Stimulated activated CD4-positive, alpha-beta T cell treated with anti-CD3 and anti-CD28 coated beads, Interleukin-1b, Interleukin-23, amount 100 ng/mL, for 48 hours (primary cell): ENCODE measurements at regions not wholly inside any gene's neighbourhood (a gene's known extent, or its start where the extent isn't known, plus 50 kb on each side); places are given as distances from the start of the nearest gene placed in this dataset.

ENCODE experiments used
- DNase-seq: peaks from one replicate; pipeline ENCODE4 v3.0.0-alpha.2; 2020

DNA sequence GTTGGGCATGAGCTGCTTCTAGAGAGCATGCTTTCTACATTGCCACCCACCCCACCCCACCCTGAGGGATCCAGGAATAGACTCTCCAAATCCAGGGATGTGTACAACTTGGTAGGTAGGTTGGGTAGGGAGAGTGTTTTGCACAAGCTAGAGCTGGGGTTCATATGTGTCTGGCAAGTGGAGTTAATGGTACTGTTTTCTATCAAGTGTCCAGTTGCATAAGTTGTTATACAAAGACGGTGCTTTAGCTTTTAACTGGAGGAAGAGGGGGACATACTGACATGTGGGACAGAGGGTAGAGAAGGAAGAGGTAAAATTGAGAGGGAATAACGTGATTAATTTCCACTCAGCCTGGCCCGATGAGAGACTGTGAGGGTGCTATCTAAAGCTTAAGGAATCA lies 51.0 kb upstream of the TNC start:
- DNase-seq: no peak

DNA sequence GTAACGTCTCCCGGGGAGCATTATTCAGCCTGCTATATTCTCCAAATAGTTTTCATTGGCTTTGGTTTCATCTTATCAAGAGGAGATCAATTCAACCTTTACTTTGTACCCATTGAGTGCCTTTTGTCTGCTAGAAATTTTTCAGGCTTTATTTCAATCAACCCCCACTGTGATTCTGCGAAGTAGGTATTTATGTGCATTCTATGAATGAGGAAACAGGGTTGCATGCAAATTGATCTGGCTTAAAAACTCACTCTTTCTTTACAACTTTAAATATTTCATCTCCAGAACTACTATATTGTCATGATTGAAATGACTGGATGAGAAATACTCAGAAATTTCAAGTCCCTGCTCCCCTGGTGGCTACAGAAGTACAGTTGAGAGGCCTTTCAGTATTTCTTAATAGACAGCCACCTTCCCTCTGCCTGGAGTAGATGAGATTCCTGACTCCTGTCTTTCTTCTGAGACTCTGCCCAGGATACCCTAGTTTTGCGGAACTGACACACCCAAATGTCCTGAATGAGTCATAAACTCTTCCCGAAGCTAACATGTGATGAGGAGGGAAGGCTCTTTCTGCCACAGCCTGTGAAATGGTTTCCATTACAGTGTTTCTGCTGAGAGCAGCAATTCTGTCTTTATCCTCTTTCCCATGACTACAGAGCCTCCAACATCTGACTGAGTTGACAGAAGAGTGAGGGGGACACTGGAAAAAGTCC lies 52.6 kb upstream of the TNC start:
- no peak for DNase-seq

- DNase-seq: no peak
Measured at GRCh38 chr9:115171921-115172388, 54.0 kb upstream of the TNC start.

- DNase-seq: no peak
Measured at GRCh38 chr9:115182264-115182663, 64.3 kb upstream of the TNC start.

DNA sequence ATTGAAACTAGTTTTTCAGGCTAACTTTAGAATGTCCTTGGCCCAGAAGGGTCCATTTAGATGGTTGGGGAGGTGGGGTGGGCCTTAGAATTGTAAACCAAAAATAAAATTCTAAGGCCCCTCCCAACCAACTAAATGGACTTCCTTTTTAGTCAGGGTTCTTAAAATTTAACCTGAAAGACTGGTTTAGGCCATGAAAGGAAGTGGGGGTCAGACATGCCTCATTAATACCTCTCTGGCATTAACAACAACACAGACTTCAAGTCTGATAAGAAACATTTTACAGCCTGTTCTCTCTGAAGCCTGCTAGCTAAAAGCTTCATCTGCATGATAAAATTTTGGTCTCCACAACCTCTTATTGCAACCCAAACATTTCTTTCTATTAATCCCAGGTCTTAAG lies 65.5 kb upstream of the TNC start:
- no peak for DNase-seq

DNA sequence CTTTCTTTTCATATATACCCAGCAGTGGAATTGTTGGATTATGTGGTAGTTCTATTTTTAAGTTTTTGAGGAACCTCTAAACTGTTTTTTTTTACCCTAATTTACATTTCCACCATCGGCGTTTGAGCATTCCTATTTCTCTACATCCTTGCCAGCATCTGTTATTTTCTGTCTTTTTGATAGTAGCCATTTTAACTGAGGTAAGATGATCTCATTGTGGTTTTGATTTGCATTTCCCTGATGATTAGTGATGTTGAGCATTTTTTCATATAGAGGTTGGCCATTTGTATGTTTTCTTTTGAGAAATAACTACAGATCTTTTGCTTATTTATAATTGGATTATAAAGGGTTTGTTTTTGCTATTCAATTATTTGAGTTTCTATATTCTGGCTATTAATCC lies 71.7 kb upstream of the TNC start:
- no peak for DNase-seq

DNA sequence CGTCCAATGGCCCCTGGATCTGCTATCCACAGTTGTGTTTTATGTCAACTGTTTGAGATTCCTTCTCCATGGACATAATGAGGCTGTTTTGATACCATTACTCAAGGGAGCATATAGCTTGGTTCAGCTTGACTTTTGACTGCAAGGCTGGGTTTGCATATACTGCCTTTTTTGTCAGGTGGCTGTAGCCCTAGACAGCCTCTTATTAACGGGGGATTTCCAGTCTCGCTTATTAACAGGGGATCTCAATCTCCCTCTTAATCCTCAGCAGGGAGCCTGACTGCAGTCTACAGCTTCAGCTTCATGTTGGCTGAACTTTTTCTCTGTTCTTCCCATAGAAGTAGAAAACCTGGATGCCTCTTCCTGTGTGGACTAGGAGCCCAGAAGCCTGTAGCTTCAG lies 73.7 kb upstream of the TNC start:
- DNase-seq: no peak

- DNase-seq: no peak
Measured at GRCh38 chr9:115192280-115192679, 74.3 kb upstream of the TNC start.

GRCh38 chr9:115192835-115193525 lies 75.0 kb upstream of the TNC start:
- DNase-seq: no peak

DNA sequence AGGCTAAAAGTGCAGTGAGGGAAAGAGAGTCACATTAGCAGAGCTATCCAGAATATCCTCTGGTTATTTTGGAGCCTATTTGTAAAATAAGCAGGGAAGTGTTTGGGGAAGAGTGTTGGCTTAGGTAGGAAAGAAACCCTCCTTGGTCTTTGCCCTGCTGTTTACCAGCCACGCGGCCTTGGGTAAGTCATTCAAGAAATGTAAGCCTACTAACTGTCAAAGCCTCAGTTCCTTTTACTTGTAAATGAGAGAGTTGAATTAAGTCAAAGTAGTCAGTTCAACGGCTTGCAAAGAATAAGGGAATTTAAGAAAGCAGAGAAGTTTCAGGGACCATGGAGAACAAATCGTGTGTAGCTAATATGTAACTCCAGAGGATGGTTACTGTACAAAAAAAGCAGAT lies 75.8 kb upstream of the TNC start:
- no peak for DNase-seq

DNA sequence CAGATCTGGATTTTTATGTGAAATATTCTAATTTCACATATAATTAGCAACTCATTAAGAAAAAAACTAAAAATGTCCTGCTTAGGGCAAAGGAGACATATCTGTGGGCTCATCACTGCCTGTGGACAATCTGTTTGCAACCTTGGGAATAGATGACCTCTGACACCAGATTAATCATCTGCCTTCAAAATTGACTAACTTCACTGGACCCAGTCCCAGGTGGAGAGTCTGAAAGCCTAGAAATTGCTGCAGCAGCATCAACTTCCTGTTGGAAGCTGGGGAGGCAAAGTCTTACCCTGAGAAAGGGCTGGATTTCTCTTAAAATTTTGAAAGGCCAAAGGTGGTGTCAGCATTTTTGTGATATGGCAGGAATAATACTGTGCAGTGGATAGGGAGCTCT lies 76.3 kb upstream of the TNC start:
- no peak for DNase-seq

DNA sequence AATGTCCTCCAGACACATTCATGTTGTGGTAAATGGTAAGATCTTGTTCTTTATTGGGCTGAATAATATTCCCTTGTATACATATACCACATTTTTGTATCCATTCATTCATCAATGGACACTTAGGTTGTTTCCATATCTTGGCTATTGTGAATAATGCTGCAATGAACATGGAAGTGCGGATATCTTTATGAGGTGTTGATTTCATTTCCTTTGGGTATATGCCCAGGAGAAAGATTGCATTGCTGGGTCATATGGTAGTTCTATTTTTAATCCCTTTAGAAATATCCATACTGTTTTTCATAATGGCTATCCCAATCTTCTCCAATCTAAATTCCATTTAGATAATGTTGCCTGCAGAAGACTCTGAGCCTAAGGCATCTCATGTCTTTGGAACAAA lies 78.0 kb upstream of the TNC start:
- DNase-seq: no peak

DNA sequence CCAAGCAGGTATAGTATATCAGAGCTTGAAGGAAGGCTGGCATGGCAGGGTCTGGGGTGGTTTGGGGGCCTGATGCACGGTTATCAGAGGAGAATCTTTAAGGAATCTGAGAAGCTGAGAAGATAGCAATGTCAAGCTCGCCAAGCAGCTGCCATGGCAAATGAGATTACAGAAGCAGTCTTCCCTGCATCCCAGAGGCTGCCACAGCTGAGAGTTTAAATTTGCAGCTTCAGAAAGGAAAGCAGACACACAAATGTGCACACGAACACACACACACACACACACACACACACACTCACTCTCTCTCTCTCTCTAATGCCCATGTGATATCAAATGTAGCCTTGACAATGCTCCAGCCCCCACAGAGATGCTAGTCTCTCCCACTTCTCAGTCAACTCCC lies 79.0 kb upstream of the TNC start:
- DNase-seq: no peak

- DNase-seq: no peak
Measured at GRCh38 chr9:115198001-115198400, 80.0 kb upstream of the TNC start.

DNA sequence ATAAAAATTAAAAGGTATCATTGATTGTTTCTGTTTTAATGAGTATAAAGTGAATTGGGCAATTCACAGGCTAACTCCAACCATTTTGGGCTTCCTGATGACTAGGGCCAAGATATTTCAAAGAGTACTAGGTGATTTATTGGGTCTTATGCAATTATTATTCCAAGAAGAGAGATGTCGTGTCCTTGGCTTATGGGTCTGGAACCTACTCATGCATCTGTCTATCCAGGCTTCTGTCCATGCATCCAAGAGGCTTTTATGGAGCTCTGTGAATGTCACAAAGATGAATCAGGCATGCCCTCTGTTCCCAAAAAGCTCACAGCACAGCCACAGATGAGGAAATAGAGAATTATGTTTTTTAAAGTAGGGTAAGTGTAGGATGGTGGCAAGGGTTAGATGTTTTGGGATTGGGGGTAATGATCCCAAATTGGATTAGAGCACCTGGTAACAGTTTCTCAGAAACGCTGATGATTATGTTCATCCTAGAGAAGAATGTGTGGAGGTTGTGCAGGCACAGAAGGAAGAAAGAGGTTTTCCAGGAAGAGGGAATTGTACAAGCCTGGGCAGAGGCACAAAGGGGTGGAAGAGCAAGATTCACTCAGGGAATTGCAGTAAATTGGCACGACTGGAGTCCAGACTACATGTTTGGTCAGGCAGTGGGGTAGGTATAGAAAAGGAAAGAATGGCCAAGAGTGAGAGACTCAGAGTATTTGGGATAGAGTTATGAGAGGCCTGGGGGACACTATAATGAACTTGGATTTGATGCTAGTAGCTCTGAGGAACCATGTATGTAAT lies 83.0 kb upstream of the TNC start:
- DNase-seq: no peak

- DNase-seq: no peak
Measured at GRCh38 chr9:115202181-115202580, 84.2 kb upstream of the TNC start.

- no peak for DNase-seq
Measured at GRCh38 chr9:115202960-115203751, 85.2 kb upstream of the TNC start.

DNA sequence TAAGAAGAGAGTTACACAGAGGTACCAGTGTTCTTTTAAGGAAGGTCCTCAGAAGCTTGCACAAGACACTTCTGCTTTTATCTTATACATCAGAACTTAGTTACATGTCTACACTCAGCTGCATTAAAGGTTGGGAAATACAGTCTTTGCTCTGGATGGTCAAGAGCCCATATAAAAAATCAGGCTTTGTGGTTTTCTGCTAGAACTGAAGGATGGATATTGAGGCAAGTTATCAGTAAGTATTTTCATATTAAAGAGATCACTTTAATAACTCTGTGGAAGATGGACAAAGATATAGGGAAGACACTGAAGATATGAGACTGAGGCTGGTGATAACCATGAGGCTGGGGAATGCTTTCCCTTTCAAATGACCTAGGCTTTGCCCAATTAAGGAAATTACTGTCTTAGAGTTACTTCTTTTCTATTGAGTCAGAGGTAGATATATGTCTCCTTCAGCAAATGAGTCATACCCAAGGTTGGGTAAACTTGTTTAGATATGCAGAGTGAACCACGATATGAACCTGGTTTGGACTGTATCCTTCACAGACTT lies 87.0 kb upstream of the TNC start:
- no peak for DNase-seq

- DNase-seq: peak; percentile 15
Measured at GRCh38 chr9:115207003-115207836, 89.3 kb upstream of the TNC start.

DNA sequence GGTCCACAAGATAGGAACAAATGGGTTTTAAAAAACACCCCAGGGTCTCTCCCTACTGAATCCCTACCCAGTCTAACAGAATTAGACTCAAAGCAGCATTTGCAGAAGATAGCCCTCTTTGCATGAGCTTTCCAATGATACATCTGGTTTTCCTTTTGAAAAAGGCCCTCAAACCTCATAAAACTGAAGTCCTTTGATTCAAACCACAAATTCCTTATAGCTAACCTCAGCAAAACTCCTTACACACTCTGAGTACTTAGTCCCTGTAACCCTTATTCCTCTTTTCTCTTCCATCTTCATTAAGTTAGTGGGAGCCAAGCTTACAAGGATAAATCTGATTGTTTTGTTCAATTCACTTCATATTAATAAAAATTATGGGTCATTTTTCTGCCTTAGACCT lies 90.5 kb upstream of the TNC start:
- no peak for DNase-seq

DNA sequence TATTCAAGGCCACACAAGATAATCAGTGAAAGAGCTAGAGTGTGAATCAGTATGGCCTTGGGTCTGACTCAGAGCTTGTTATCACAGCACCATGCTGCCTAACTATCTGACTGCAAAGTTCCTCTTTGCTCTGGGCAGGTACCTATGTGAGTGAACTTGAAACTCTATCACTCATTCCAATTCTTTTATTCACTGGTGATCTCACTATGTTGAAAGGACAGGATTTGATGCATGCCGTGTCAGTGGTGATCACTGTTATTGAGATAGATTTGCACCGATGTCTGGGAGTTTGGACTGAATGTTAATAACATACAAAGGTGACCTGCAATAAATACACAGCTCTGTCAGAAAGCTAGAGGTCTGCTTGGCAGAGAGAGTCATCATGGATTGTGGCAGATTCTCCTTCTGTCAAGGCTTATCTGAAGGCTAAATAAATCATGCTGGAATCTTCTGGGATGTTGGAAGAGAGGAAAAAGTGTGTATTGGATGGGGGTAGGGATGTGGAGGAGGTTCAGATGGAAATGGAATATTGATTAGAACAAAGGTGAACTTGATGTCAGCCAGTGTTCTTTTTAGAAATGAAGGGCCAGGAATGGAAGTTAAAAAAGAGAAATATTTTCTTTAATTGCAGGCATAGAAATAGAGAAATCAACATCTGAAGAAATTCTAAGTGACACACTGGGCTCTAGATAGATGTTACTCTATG lies 91.8 kb upstream of the TNC start:
- DNase-seq: peak; percentile 42
